Heart left ventricle (tissue), 16 donors: ENCODE measurements at regions not wholly inside any gene's neighbourhood (a gene's known extent, or its start where the extent isn't known, plus 50 kb on each side); places are given as distances from the start of the nearest gene placed in this dataset.

Experiments used
- ATAC-seq, 4 donors: fragments of 200-7000 bp; cut with Tn5 transposase; one replicate each; pipeline ENCODE4 v1.9.1; 2020 to 2022; ENCODE audit warnings: moderate library complexity in 4 of 4, mild to moderate bottlenecking in 3 of 4, moderate number of reproducible peaks in 1 of 4
- DNase-seq, 5 donors: peaks; one replicate each; pipeline ENCODE4 v3.0.0-alpha.2; 2020
- H3K27ac ChIP-seq, 12 donors: fragments of 200-600 bp; sonication (generic) in 4 of 12; one replicate each; pipeline versions ENCODE4 v1.5.0 to v1.8.0; 2016 to 2022; ENCODE audit warnings: mild to moderate bottlenecking in 2 of 12
- H3K27me3 ChIP-seq, 9 donors: fragments of 200-600 bp; sonication (generic) in 2 of 9; one replicate each; pipeline versions ENCODE4 v1.5.1 to v1.8.0; 2016 to 2022; ENCODE audit warnings: mild to moderate bottlenecking in 3 of 9
- H3K36me3 ChIP-seq, 9 donors: fragments of 200-600 bp; sonication (generic) in 2 of 9; one replicate each; pipeline versions ENCODE4 v1.5.0 to v1.8.0; 2018 to 2022; ENCODE audit warnings: mild to moderate bottlenecking in 2 of 9
- H3K4me1 ChIP-seq, 12 donors: fragments of 200-600 bp; sonication (generic) in 4 of 12; one replicate each; pipeline versions ENCODE4 v1.5.0 to v1.8.0; 2016 to 2022; ENCODE audit warnings: mild to moderate bottlenecking in 3 of 12
- H3K4me3 ChIP-seq, 12 donors: fragments of 200-600 bp; sonication (generic) in 4 of 12; one replicate each; pipeline versions ENCODE4 v1.5.0 to v1.8.0; 2017 to 2022; ENCODE audit warnings: mild to moderate bottlenecking in 9 of 12, moderate library complexity in 4 of 12
- H3K9me3 ChIP-seq, 12 donors: fragments of 200-600 bp; sonication (generic) in 4 of 12; one replicate each; pipeline versions ENCODE4 v1.5.0 to v1.8.0; 2016 to 2022; ENCODE audit warnings: mild to moderate bottlenecking in 1 of 12
- CTCF ChIP-seq, 12 donors: fragments of 200-600 bp; sonication (generic) in 4 of 12; IDR thresholded peaks; one replicate each; pipeline versions ENCODE4 v1.5.0 to v1.8.0; 2018 to 2022; ENCODE audit warnings: antibody characterized with exemption in 12 of 12, mild to moderate bottlenecking in 5 of 12
- POLR2A ChIP-seq, 2 donors: fragments of 450-650 bp; IDR thresholded peaks; one replicate each; pipeline ENCODE4 v1.6.1; 2017; ENCODE audit warnings: antibody characterized with exemption in 2 of 2, mild to moderate bottlenecking in 2 of 2, moderate library complexity in 2 of 2
- WGBS, 4 donors: extraction: QIAGEN DNeasy Blood & Tissue Kit in 2 of 4; methylation state at CpG; one replicate each; pipeline versions ENCODE4 v1.1.5 to v1.1.7; 2013 to 2018; 5-methylcytosine and 5-hydroxymethylcytosine counted together
- intact Hi-C, 10 donors: fragments of 100-400 bp; cut with DNase I; formaldehyde crosslinking; loops; one replicate each; pipeline versions ENCODE4 v1.11.1 to v1.14.2; 2022
- donor health status: ischemic (EF 13 %, LVEDD 7.1; RV severe dilation, severe dysfunction).
- donor health status: healthy with polysubstance abuse.
- donor health status: DM: no; HTN: yes; CAD: no.
- donor health status: DM: no; HTN: no; CAD: no.
- donor health status: ischemic (EF 25% LVEDD 6.9; RV normal size, moderate dysfunction).
- donor health status: ischemic (EF 25% LVEDD 5.7; RV mildly dilated, moderate dysfunction).
- donor health status: healthy.
- donor health status: DM: yes; HTN: yes; CAD: no.
- donor health status: ischemic (EF 35%, LVEDD 5.7; RV mildly dilated, moderate dysfunction).
- donor health status: nonischemic (EF 11% LVEDD 7.7; RV severe dilation, severe dysfunction).
- donor health status: DM: yes; HTN: yes; CAD: no.
- donor health status: PGD.
- donor health status: ischemic (EF 29% LVEDD 5.4; RV normal size, mild dysfunction).
- donor health status: nonischemic (EF 23%, LVEDD 6.1; RV moderate dilation, normal function).

DNA sequence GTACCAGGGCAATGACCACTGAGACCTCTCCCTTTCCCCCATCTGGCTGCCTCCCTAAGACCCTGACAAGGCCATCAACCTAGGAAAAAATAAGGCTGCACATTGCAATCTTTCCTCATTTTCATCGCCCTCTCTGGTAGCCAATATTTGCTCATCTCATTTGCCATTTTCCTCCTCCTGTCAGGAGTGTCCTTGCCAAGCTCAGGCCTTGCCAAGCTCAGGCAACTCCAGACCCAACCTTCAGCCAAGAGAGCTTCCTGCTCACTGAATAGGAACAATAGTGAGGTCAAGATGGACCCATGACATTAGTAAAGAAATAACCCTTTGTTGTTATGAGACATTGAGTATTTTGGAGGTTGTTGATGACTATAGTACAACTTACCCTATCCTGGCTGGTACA, 380.3 kb downstream of the RSL24D1 start:
- Histone ChIP-seq H3K4me3 (no peak overlapping the region), H3K4me1 (no peaks in the 10 kb centered on the region), H3K36me3 (no peaks in the 10 kb centered on the region), H3K9me3 (peaks cover 0 to 22% (median 0%) of the 10 kb centered on the region in 12 donors), H3K27ac (no peak overlapping the region), H3K27me3 (no peaks in the 10 kb centered on the region)
- no peak for ATAC-seq
- intact Hi-C loops, result no loop called here
- TF ChIP-seq CTCF (IDR thresholded peaks at IDR 0.05), result no peak
- no peak for TF ChIP-seq POLR2A (IDR thresholded peaks at IDR 0.05)
- WGBS, 4 donors, result 76 to 89% (median 81%) methylated on average over 1 of the region's 1 CpG
- no peak for DNase-seq

DNA sequence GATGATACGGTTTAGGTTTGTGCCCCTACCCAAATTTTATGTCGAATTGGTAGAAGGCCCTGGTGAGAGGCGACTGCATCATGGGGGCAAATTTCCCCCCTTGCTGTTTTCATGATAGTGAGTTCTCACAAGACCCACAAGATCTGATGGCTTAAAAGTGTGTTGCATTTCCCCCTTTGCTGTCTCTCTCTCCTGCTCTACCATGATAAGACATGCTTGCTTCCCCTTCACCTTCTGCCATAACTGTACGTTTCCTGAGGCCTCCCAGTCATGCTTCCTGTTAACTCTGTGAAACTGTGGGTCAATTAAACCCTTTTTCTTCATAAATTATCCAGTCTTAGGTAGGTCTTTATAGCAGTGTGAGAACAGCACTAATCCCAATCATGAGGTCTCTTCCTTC, 381.2 kb downstream of the RSL24D1 start:
- no peak for ATAC-seq
- H3K27me3 ChIP-seq, result no peaks in the 10 kb centered on the region
- no peaks in the 10 kb centered on the region for H3K36me3 ChIP-seq
- H3K4me1 ChIP-seq, result no peaks in the 10 kb centered on the region
- no peak overlapping the region for H3K27ac ChIP-seq
- H3K9me3 ChIP-seq, result peaks cover 0 to 22% (median 0%) of the 10 kb centered on the region in 12 donors
- 73 to 81% (median 75%) methylated on average over 4 of the region's 4 CpGs for WGBS, 4 donors
- no peak for DNase-seq
- TF ChIP-seq POLR2A (IDR thresholded peaks at IDR 0.05) (no peak), CTCF (IDR thresholded peaks at IDR 0.05) (no peak)
- intact Hi-C loops, result no loop called here
- no peak overlapping the region for H3K4me3 ChIP-seq

DNA sequence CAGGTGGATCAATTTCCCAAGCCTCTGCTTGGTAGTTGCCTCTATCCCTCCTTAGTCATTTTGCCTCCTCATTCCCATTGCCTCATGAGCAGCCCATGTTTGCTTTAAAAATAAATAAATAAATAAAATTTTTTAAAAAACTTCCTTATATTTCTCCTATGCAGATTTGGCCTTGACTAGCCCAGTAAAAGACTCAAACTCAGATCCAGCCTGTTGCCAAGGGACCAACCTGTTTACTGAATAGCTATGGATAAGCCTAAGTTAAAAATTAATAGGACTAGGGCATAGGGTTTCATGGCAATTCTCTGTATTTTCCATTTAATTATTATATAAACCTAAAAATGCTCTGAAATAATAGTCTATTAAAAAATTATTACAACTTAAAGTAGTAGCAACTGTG, 384.4 kb downstream of the RSL24D1 start:
- DNase-seq, result no peak
- Histone ChIP-seq H3K27ac (no peak overlapping the region), H3K4me1 (no peaks in the 10 kb centered on the region), H3K9me3 (peaks cover 0 to 22% (median 0%) of the 10 kb centered on the region in 12 donors), H3K27me3 (no peaks in the 10 kb centered on the region), H3K4me3 (no peak overlapping the region), H3K36me3 (no peaks in the 10 kb centered on the region)
- intact Hi-C loops, result no loop called here
- no peak for ATAC-seq
- TF ChIP-seq CTCF (IDR thresholded peaks at IDR 0.05), result no peak

DNA sequence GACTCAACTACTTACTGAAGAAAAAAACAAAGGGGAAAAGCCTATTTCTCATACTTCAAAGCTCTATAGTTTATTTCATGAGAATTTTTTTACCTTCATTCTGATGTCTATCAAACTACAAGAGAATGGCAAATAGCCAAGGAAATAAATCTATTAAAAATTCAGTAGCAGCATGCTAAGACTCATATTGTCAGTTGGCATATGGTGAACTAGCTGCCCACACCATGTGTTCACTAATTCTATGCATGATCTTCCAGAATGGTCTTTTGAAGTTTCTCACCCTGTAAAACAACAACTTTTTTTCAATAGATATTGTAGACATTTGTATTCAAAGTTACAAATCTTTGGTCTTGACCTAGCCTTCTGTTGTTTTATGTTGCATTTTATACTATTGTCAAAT, 386.2 kb downstream of the RSL24D1 start:
- no peak for DNase-seq
- Histone ChIP-seq H3K9me3 (peaks cover 0 to 22% (median 0%) of the 10 kb centered on the region in 12 donors), H3K4me1 (no peaks in the 10 kb centered on the region), H3K4me3 (no peak overlapping the region), H3K27ac (no peak overlapping the region), H3K36me3 (no peaks in the 10 kb centered on the region), H3K27me3 (no peaks in the 10 kb centered on the region)
- no peak for TF ChIP-seq POLR2A (IDR thresholded peaks at IDR 0.05)
- no peak for TF ChIP-seq CTCF (IDR thresholded peaks at IDR 0.05)
- intact Hi-C loops, result no loop called here
- ATAC-seq, result no peak
